Activated naive CD4-positive, alpha-beta T cell treated with anti-CD3 and anti-CD28 coated beads for 36 hours (primary cell): ENCODE measurements at regions not wholly inside any gene's neighbourhood (a gene's known extent, or its start where the extent isn't known, plus 50 kb on each side); places are given as distances from the start of the nearest gene placed in this dataset.
"Not testable (repeated sequence)": the region's sequence is repeated elsewhere in the genome, so short reads cannot be mapped to it uniquely, and the experiment has no call there.

Source experiments
- CTCF ChIA-PET: fragments of 350-600 bp; sonication (Branson Sonifier 250); formaldehyde crosslinking; loops from one replicate; lab custom pipeline; 2021; ENCODE audit warnings: antibody characterized with exemption; lab: Charles Lee
- DNase-seq: peaks from one replicate; pipeline ENCODE4 v3.0.0-alpha.2; 2020
- H3K27ac Mint-ChIP-seq: one replicate; pipeline ENCODE4 v1.8.0; 2021; ENCODE audit warnings: mild to moderate bottlenecking, mixed read lengths
- H3K27me3 Mint-ChIP-seq: one replicate; pipeline ENCODE4 v1.8.0; 2021; ENCODE audit warnings: low read depth, mixed read lengths
- H3K36me3 Mint-ChIP-seq: one replicate; pipeline ENCODE4 v1.8.0; 2021; ENCODE audit warnings: low read depth, mixed read lengths
- H3K4me1 Mint-ChIP-seq: one replicate; pipeline ENCODE4 v1.8.0; 2021; ENCODE audit warnings: low read depth, mixed read lengths
- H3K4me3 Mint-ChIP-seq: one replicate; pipeline ENCODE4 v1.8.0; 2021; ENCODE audit warnings: mild to moderate bottlenecking, moderate library complexity, mixed read lengths
- H3K9me3 Mint-ChIP-seq: one replicate; pipeline ENCODE4 v1.8.0; 2021; ENCODE audit warnings: mixed read lengths
- intact Hi-C: fragments of 100-400 bp; cut with micrococcal nuclease; formaldehyde crosslinking; loops from one replicate; pipeline ENCODE4 v1.15.1; 2023

GRCh38 chr5:122690266-122690665, 84.6 kb upstream of the SNX2 start:
- DNase-seq = no peak
- intact Hi-C loops = no loop called here
- no peaks in the 10 kb centered on the region for H3K9me3 Mint-ChIP-seq
- H3K4me3 Mint-ChIP-seq = no peak overlapping the region
- H3K4me1 Mint-ChIP-seq = no peaks in the 10 kb centered on the region
- H3K27ac Mint-ChIP-seq = no peak overlapping the region
- no peaks in the 10 kb centered on the region for H3K36me3 Mint-ChIP-seq
- CTCF ChIA-PET = no interaction called here
- H3K27me3 Mint-ChIP-seq = peaks cover 8% of the 10 kb centered on the region

- no peak overlapping the region for H3K4me3 Mint-ChIP-seq
- no peaks in the 10 kb centered on the region for H3K4me1 Mint-ChIP-seq
- H3K27ac Mint-ChIP-seq = no peak overlapping the region
- no peaks in the 10 kb centered on the region for H3K36me3 Mint-ChIP-seq
- no peaks in the 10 kb centered on the region for H3K9me3 Mint-ChIP-seq
- CTCF ChIA-PET = no interaction called here
- DNase-seq = no peak
- H3K27me3 Mint-ChIP-seq = peaks cover 9% of the 10 kb centered on the region
- intact Hi-C loops = no loop called here
These were observed 82.9 kb upstream of the SNX2 start for GRCh38 chr5:122691931-122692330.

GRCh38 chr5:122693963-122694362, 80.9 kb upstream of the SNX2 start:
- Mint-ChIP-seq H3K4me1 (no peaks in the 10 kb centered on the region), H3K4me3 (no peak overlapping the region), H3K27me3 (peaks cover 10% of the 10 kb centered on the region), H3K9me3 (no peaks in the 10 kb centered on the region), H3K27ac (no peak overlapping the region), H3K36me3 (no peaks in the 10 kb centered on the region)
- intact Hi-C loops = no loop called here
- CTCF ChIA-PET = no interaction called here
- no peak for DNase-seq

GRCh38 chr5:122694884-122695283, 80.0 kb upstream of the SNX2 start:
- H3K4me1 Mint-ChIP-seq = no peaks in the 10 kb centered on the region
- no peaks in the 10 kb centered on the region for H3K9me3 Mint-ChIP-seq
- H3K36me3 Mint-ChIP-seq = no peaks in the 10 kb centered on the region
- no peak for DNase-seq
- no peak overlapping the region for H3K4me3 Mint-ChIP-seq
- no peak overlapping the region for H3K27ac Mint-ChIP-seq
- H3K27me3 Mint-ChIP-seq = peaks cover 10% of the 10 kb centered on the region
- CTCF ChIA-PET = no interaction called here
- intact Hi-C loops = no loop called here

DNA sequence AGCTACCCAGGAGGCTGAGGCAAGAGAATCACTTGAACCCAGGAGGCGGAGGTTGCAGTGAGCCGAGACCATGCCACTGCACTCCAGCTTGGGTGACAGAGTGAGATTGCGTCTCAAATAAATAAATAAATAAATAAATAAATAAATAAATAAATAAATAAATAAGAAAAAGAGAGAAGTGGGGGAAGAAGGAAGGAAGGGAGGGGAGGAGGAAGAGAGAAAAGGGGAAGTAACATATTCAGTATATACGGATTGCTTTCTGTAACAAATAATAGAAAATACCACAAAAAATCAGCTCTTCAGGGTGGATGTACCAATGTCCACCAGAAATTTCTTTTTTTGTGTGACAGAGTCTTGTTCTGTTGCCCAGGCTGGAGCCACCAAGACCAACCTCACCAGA, 78.1 kb upstream of the SNX2 start:
- H3K4me1 Mint-ChIP-seq, H3K4me3 Mint-ChIP-seq, H3K27ac Mint-ChIP-seq, DNase-seq, CTCF ChIA-PET, H3K36me3 Mint-ChIP-seq, H3K9me3 Mint-ChIP-seq, intact Hi-C loops: not testable (repeated sequence)
- H3K27me3 Mint-ChIP-seq = peaks cover 10% of the 10 kb centered on the region

DNA sequence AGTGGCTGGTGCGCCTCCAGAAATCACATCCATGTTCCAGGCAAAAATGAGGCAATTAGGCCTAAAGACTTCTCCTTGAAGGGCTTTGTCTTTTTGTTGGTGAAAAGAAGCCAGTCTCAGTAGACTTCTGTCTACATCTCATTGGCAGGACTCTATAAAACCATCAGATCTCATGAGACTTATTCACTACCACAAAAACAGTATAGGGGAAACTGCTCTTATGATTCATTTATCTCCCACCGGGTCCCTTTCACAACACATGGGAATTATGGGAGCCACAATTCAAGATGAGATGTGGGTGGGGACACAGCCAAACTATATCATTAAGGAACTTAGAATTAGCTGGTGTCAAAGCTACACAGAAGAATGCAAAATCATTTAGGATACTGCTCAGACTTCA, 77.7 kb upstream of the SNX2 start:
- CTCF ChIA-PET = no interaction called here
- Mint-ChIP-seq H3K9me3 (no peaks in the 10 kb centered on the region), H3K4me1 (peaks cover 2% of the 10 kb centered on the region), H3K27me3 (peaks cover 10% of the 10 kb centered on the region), H3K4me3 (no peak overlapping the region), H3K36me3 (no peaks in the 10 kb centered on the region), H3K27ac (no peak overlapping the region)
- intact Hi-C loops = no loop called here
- DNase-seq = no peak

GRCh38 chr5:122699201-122699600, 75.7 kb upstream of the SNX2 start:
- intact Hi-C loops = no loop called here

GRCh38 chr5:122701640-122702523, 73.0 kb upstream of the SNX2 start:
- Mint-ChIP-seq H3K27me3 (peaks cover 4% of the 10 kb centered on the region), H3K4me1 (peaks cover 4% of the 10 kb centered on the region), H3K9me3 (no peaks in the 10 kb centered on the region), H3K36me3 (no peaks in the 10 kb centered on the region), H3K4me3 (no peak overlapping the region), H3K27ac (no peak overlapping the region)
- CTCF ChIA-PET = no interaction called here
- peak; percentile 47 for DNase-seq
- intact Hi-C loops = loop anchor here (2.0 to 10.0 kb wide), 4 partner anchors 55 to 913 kb away; partner anchors contain the start of genes SNX2 and SNX24

More at GRCh38 chr5:122699201-122699600, 75.7 kb upstream of the SNX2 start:
- Mint-ChIP-seq H3K27me3 (peaks cover 10% of the 10 kb centered on the region), H3K4me1 (peaks cover 4% of the 10 kb centered on the region), H3K36me3 (no peaks in the 10 kb centered on the region), H3K9me3 (no peaks in the 10 kb centered on the region), H3K27ac (no peak overlapping the region), H3K4me3 (no peak overlapping the region)
- CTCF ChIA-PET = no interaction called here
- no peak for DNase-seq

GRCh38 chr5:122702524-122702875, 72.4 kb upstream of the SNX2 start:
- no peak overlapping the region for H3K27ac Mint-ChIP-seq
- no peak for DNase-seq
- no peaks in the 10 kb centered on the region for H3K27me3 Mint-ChIP-seq
- CTCF ChIA-PET = no interaction called here
- intact Hi-C loops = loop anchor here (2.0 to 10.0 kb wide), 4 partner anchors 55 to 912 kb away; partner anchors contain the start of genes SNX2 and SNX24
- H3K4me3 Mint-ChIP-seq = no peak overlapping the region
- H3K36me3 Mint-ChIP-seq = no peaks in the 10 kb centered on the region
- H3K4me1 Mint-ChIP-seq = peaks cover 4% of the 10 kb centered on the region
- no peaks in the 10 kb centered on the region for H3K9me3 Mint-ChIP-seq

DNA sequence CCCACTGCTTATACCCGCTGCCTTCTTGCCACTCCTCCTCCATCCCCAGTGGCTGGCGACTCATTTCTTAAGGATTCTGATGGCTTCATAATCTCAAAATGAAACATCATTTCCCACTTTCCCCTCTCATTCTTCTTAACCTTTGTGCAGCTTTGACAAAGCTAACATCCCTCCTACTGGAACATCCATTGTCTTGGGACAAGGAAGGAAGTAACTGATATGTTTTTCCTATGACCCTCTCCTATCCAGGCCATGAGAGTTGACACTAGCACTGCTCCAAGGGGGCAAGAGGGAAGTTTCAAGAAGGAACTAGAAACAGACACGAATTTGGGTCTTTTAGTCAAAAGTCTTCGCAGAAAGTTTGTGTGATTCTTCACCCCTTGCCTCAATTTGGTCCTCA, 71.7 kb upstream of the SNX2 start:
- Mint-ChIP-seq H3K4me1 (peaks cover 4% of the 10 kb centered on the region), H3K27me3 (no peaks in the 10 kb centered on the region), H3K36me3 (no peaks in the 10 kb centered on the region), H3K9me3 (no peaks in the 10 kb centered on the region), H3K27ac (no peak overlapping the region), H3K4me3 (no peak overlapping the region)
- no peak for DNase-seq
- intact Hi-C loops = loop anchor here (2.0 to 10.0 kb wide), 4 partner anchors 54 to 912 kb away; partner anchors contain the start of genes SNX2 and SNX24
- CTCF ChIA-PET = interaction anchor here (0.6 kb wide), 1 partner anchor 32 kb away, joined by 3 read pairs; no protein-coding TSS in a partner anchor

GRCh38 chr5:122704247-122705036, 70.4 kb upstream of the SNX2 start:
- peaks cover 4% of the 10 kb centered on the region for H3K4me1 Mint-ChIP-seq
- no peak for DNase-seq
- intact Hi-C loops = loop anchor here (1.0 to 10.0 kb wide), 4 partner anchors 53 to 910 kb away; partner anchors contain the start of gene SNX2
- H3K4me3 Mint-ChIP-seq = no peak overlapping the region
- no peaks in the 10 kb centered on the region for H3K36me3 Mint-ChIP-seq
- CTCF ChIA-PET = interaction anchor here (0.5 to 1.3 kb wide), 13 partner anchors 11 to 904 kb away, joined by 3 to 7 read pairs (median 3); no protein-coding TSS in a partner anchor
- no peaks in the 10 kb centered on the region for H3K9me3 Mint-ChIP-seq
- peaks cover 3% of the 10 kb centered on the region for H3K27me3 Mint-ChIP-seq
- no peak overlapping the region for H3K27ac Mint-ChIP-seq

DNA sequence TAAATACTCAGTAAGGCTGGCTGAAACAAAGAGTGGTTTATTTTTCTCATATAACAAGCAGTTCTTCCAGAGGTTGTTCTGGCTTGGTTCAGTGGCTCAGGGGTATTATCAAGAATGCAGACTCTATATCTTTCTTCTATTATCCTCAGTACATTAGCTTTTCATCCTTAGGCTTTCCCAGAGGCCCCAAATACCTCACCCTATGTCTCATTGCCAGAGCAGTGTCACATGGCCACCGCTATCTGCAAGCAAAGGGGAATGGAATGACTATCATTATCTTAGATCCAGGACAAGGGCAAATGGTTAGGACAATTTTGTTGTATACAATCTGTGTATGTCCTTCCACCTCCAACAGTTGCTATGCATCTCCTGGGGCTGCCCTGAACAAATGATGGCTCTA, 69.0 kb upstream of the SNX2 start:
- H3K27me3 Mint-ChIP-seq = peaks cover 4% of the 10 kb centered on the region
- H3K4me1 Mint-ChIP-seq = peaks cover 4% of the 10 kb centered on the region
- no peaks in the 10 kb centered on the region for H3K36me3 Mint-ChIP-seq
- no peaks in the 10 kb centered on the region for H3K9me3 Mint-ChIP-seq
- H3K4me3 Mint-ChIP-seq = no peak overlapping the region
- no peak overlapping the region for H3K27ac Mint-ChIP-seq
- intact Hi-C loops = loop anchor here (10.0 kb wide), 1 partner anchor 909 kb away; no protein-coding TSS in a partner anchor
- DNase-seq = no peak
- CTCF ChIA-PET = interaction anchor here (1.3 kb wide), 1 partner anchor 67 kb away, joined by 3 read pairs; no protein-coding TSS in a partner anchor
